HEK293 (cell line): ENCODE measurements at regions not wholly inside any gene's neighbourhood (a gene's known extent, or its start where the extent isn't known, plus 50 kb on each side); places are given as distances from the start of the nearest gene placed in this dataset.

Experiments used
- CTCF ChIA-PET: fragments of 350-600 bp; formaldehyde crosslinking; extraction: SDS; loops from one replicate; lab custom pipeline; 2021; ENCODE audit warnings: antibody characterized with exemption; lab: Yijun Ruan, JAX
- POLR2A ChIA-PET: fragments of 300-600 bp; formaldehyde crosslinking; extraction: SDS; loops from one replicate; lab custom pipeline; 2020; ENCODE audit warnings: antibody characterized with exemption, inconsistent platforms; lab: Yijun Ruan, JAX
- H3K27ac ChIP-seq: fragments of 200-500 bp; sonication (Bioruptor generic); 2 replicates; pipeline ENCODE4 v1.5.1; 2014; ENCODE audit warnings: low read depth, low read length, control low read depth, inconsistent platforms; ENCODE audit errors: extremely low read depth
- H3K36me3 ChIP-seq, 2 experiments: fragments of 200-500 bp in 1 of 2; sonication (Bioruptor generic) in 1 of 2; 1 replicate in 1 of 2; 2 replicates in 1 of 2; pipeline ENCODE4 v1.5.1; 2014 to 2017; ENCODE audit warnings: inconsistent platforms in 2 of 2, low read length in 2 of 2; ENCODE audit not compliant: control insufficient read depth in 2 of 2, insufficient read depth in 1 of 2
- H3K4me1 ChIP-seq: fragments of 200-500 bp; sonication (Bioruptor generic); 2 replicates; pipeline ENCODE4 v1.5.1; 2014; ENCODE audit warnings: mild to moderate bottlenecking, low read length, inconsistent platforms; ENCODE audit not compliant: control insufficient read depth, insufficient read depth
- H3K4me3 ChIP-seq: 2 replicates; pipeline ENCODE4 v1.5.1; 2011; ENCODE audit warnings: low read depth, mild to moderate bottlenecking, control low read depth, low read length, moderate library complexity
- H3K9me3 ChIP-seq: fragments of 200-500 bp; sonication (Bioruptor generic); 2 replicates; pipeline ENCODE4 v1.5.1; 2014; ENCODE audit warnings: low read depth, low read length, inconsistent platforms; ENCODE audit not compliant: control insufficient read depth, insufficient read depth
- GLI2 ChIP-seq: fragments of 450-650 bp; formaldehyde crosslinking; IDR thresholded peaks from 2 replicates; pipeline ENCODE4; 2017; ENCODE audit warnings: missing biosample characterization, missing genetic modification characterization, low read depth, borderline replicate concordance
- GLIS1 ChIP-seq: fragments of 450-650 bp; formaldehyde crosslinking; IDR thresholded peaks from 2 replicates; pipeline ENCODE4 v1.5.1; 2016; ENCODE audit warnings: missing biosample characterization, missing genetic modification characterization
- GLIS2 ChIP-seq: fragments of 450-650 bp; formaldehyde crosslinking; IDR thresholded peaks from 2 replicates; pipeline ENCODE4 v1.5.1; 2016; ENCODE audit warnings: missing biosample characterization, missing genetic modification characterization
- OSR2 ChIP-seq: fragments of 450-650 bp; formaldehyde crosslinking; IDR thresholded peaks from 2 replicates; pipeline ENCODE4 v1.5.1; 2016; ENCODE audit warnings: missing biosample characterization, missing genetic modification characterization
- PRDM2 ChIP-seq: fragments of 450-650 bp; formaldehyde crosslinking; IDR thresholded peaks from 2 replicates; pipeline ENCODE4 v1.5.1; 2016; ENCODE audit warnings: missing biosample characterization, missing genetic modification characterization, borderline replicate concordance
- REST ChIP-seq: fragments of 450-650 bp; formaldehyde crosslinking; IDR thresholded peaks from 2 replicates; pipeline ENCODE4 v1.5.1; 2016; ENCODE audit warnings: missing biosample characterization, missing genetic modification characterization
- SCRT2 ChIP-seq: fragments of 450-650 bp; formaldehyde crosslinking; IDR thresholded peaks from 2 replicates; pipeline ENCODE4 v1.5.1; 2016; ENCODE audit warnings: missing biosample characterization, missing genetic modification characterization
- SP3 ChIP-seq: fragments of 450-650 bp; formaldehyde crosslinking; IDR thresholded peaks from 2 replicates; pipeline ENCODE4 v1.5.1; 2016; ENCODE audit warnings: missing biosample characterization, missing genetic modification characterization
- ZBTB1 ChIP-seq: fragments of 450-650 bp; formaldehyde crosslinking; IDR thresholded peaks from 2 replicates; pipeline ENCODE4 v1.5.1; 2016; ENCODE audit warnings: missing biosample characterization, missing genetic modification characterization
- ZBTB20 ChIP-seq: fragments of 450-650 bp; formaldehyde crosslinking; IDR thresholded peaks from 2 replicates; pipeline ENCODE4 v1.5.1; 2016; ENCODE audit warnings: missing biosample characterization, missing genetic modification characterization
- ZFP41 ChIP-seq: fragments of 450-650 bp; formaldehyde crosslinking; IDR thresholded peaks from 2 replicates; pipeline ENCODE4 v1.5.1; 2016; ENCODE audit warnings: missing biosample characterization, missing genetic modification characterization, borderline replicate concordance
- ZIC2 ChIP-seq: fragments of 450-650 bp; formaldehyde crosslinking; IDR thresholded peaks from 2 replicates; pipeline ENCODE4 v1.5.1; 2016; ENCODE audit warnings: missing biosample characterization, missing genetic modification characterization
- ZNF138 ChIP-seq: fragments of 450-650 bp; formaldehyde crosslinking; IDR thresholded peaks from 2 replicates; pipeline ENCODE4 v1.5.1; 2016; ENCODE audit warnings: missing biosample characterization, missing genetic modification characterization, borderline replicate concordance
- ZNF155 ChIP-seq: fragments of 450-650 bp; formaldehyde crosslinking; IDR thresholded peaks from 2 replicates; pipeline ENCODE4 v1.5.1; 2016; ENCODE audit warnings: missing biosample characterization, missing genetic modification characterization
- ZNF16 ChIP-seq: fragments of 450-650 bp; formaldehyde crosslinking; IDR thresholded peaks from 2 replicates; pipeline ENCODE4 v1.5.1; 2016; ENCODE audit warnings: low read depth, missing biosample characterization, missing genetic modification characterization
- ZNF19 ChIP-seq: fragments of 450-650 bp; formaldehyde crosslinking; IDR thresholded peaks from 2 replicates; pipeline ENCODE4; 2016; ENCODE audit warnings: missing biosample characterization, missing genetic modification characterization, low read depth
- ZNF202 ChIP-seq: fragments of 450-650 bp; formaldehyde crosslinking; IDR thresholded peaks from 2 replicates; pipeline ENCODE4 v1.5.1; 2016; ENCODE audit warnings: missing biosample characterization, missing genetic modification characterization, borderline replicate concordance
- ZNF223 ChIP-seq: fragments of 450-650 bp; formaldehyde crosslinking; IDR thresholded peaks from 2 replicates; pipeline ENCODE4 v1.5.1; 2016; ENCODE audit warnings: missing biosample characterization, missing genetic modification characterization
- ZNF521 ChIP-seq: fragments of 450-650 bp; formaldehyde crosslinking; IDR thresholded peaks from 2 replicates; pipeline ENCODE4 v1.5.1; 2017; ENCODE audit warnings: missing biosample characterization, mild to moderate bottlenecking, missing genetic modification characterization
- ZNF555 ChIP-seq: fragments of 450-650 bp; formaldehyde crosslinking; conservative IDR thresholded peaks from 2 replicates; pipeline ENCODE4 v1.5.1; 2017; ENCODE audit warnings: missing biosample characterization, mild to moderate bottlenecking, missing genetic modification characterization, inconsistent platforms
- ZNF558 ChIP-seq: fragments of 450-650 bp; formaldehyde crosslinking; IDR thresholded peaks from 2 replicates; pipeline ENCODE4 v1.5.1; 2016; ENCODE audit warnings: missing biosample characterization, missing genetic modification characterization

DNA sequence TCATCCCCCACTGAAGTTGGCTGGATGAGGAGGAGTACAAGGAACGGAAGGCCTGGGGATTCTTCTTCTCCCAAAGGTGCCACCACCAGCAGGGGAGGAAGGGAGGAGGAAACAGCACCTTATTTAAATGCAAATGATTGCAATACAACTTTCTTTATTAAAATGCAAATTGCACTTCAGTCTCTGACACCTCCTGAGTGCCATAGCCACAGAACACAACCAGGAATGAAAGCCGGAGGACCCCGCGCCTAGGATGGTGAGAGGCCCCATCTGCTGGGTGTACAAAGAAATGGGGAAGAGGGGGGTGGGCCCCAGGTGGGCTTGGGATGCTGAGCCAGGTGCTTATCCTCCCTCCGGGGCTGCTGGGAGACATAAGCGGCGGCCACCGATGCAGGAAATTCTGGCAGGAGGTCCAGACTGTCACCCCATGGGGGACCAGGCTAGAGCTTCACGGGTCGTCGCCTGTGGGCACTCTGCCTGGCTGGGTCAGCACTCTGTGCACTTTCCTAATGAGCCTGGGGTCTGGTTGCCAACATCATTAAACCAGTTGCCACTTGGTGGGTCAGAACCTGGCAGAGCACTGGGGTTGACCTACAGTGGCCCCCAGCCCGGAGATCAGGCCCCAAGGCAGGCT is 154.2 kb upstream of the MLN start:
- POLR2A ChIA-PET: no interaction called here
- H3K4me1 ChIP-seq: no peaks in the 10 kb centered on the region; the same call in 1 of the 2 replicates
- no peak overlapping the region for H3K4me3 ChIP-seq
- TF ChIP-seq ZBTB20 (tag by site-specific recombination): no peak
- TF ChIP-seq GLIS2: 0 out of 2 replicates have a peak, but pooled peaks have one; percentile 10
- no peak for TF ChIP-seq ZNF223 (tag by site-specific recombination)
- no peak for TF ChIP-seq ZNF558 (tag by site-specific recombination)
- TF ChIP-seq GLI2 (tag by site-specific recombination): no peak
- TF ChIP-seq SCRT2 (tag by site-specific recombination): no peak
- TF ChIP-seq ZFP41 (tag by site-specific recombination): no peak
- TF ChIP-seq ZNF138 (tag by site-specific recombination): no peak
- no peak for TF ChIP-seq ZNF555 (tag by site-specific recombination)
- no peak for TF ChIP-seq ZNF16 (tag by site-specific recombination)
- TF ChIP-seq ZNF155 (tag by site-specific recombination): no peak
- TF ChIP-seq SP3 (tag by site-specific recombination): no peak
- TF ChIP-seq ZNF19: no peak
- no peak for TF ChIP-seq ZNF521 (tag by site-specific recombination)
- no peak for TF ChIP-seq ZBTB1 (tag by site-specific recombination)
- TF ChIP-seq ZIC2: peak; percentile 74
- TF ChIP-seq, all 188 proteins: peak for 2
- CTCF ChIA-PET: interaction anchor here (0.6 to 4.3 kb wide), 14 partner anchors 9 to 1031 kb away, joined by 3 to 24 read pairs (median 4); no protein-coding TSS in a partner anchor
- H3K36me3 ChIP-seq: no peaks in the 10 kb centered on the region
- no peaks in the 10 kb centered on the region for H3K9me3 ChIP-seq
- no peak overlapping the region for H3K27ac ChIP-seq

GRCh38 chr6:33957131-33957891 is 153.5 kb upstream of the MLN start:
- H3K9me3 ChIP-seq: no peaks in the 10 kb centered on the region
- H3K36me3 ChIP-seq: no peaks in the 10 kb centered on the region
- no peak overlapping the region for H3K27ac ChIP-seq
- TF ChIP-seq REST: no peak
- TF ChIP-seq OSR2 (tag by site-specific recombination): no peak
- no peak for TF ChIP-seq PRDM2 (tag by site-specific recombination)
- no peak for TF ChIP-seq ZNF202 (tag by site-specific recombination)
- TF ChIP-seq ZBTB20 (tag by site-specific recombination): no peak
- TF ChIP-seq GLIS1 (tag by site-specific recombination): no peak
- TF ChIP-seq, all 188 proteins: peak for 0
- H3K4me3 ChIP-seq: no peak overlapping the region
- CTCF ChIA-PET: interaction anchor here (0.6 to 4.3 kb wide), 7 partner anchors 10 to 780 kb away, joined by 3 to 24 read pairs (median 4); no protein-coding TSS in a partner anchor
- POLR2A ChIA-PET: no interaction called here
- no peaks in the 10 kb centered on the region; the same call in 1 of the 2 replicates for H3K4me1 ChIP-seq
